Tibial artery (tissue), 4 donors: ENCODE measurements at regions not wholly inside any gene's neighbourhood (a gene's known extent, or its start where the extent isn't known, plus 50 kb on each side); places are given as distances from the start of the nearest gene placed in this dataset.
"Not testable (repeated sequence)": the region's sequence is repeated elsewhere in the genome, so short reads cannot be mapped to it uniquely, and the experiment has no call there.

Experiments used
- DNase-seq, 2 donors: peaks; one replicate each; pipeline ENCODE4 v3.0.0-alpha.2; 2019
- H3K27ac ChIP-seq, 2 donors: fragments of 200-600 bp; sonication (generic) in 1 of 2; 1 replicate in 1 of 2; 2 replicates in 1 of 2; pipeline ENCODE4 v1.5.1; 2018 to 2019; ENCODE audit warnings: mild to moderate bottlenecking in 1 of 2
- H3K27me3 ChIP-seq, 2 donors: fragments of 200-600 bp; sonication (generic) in 1 of 2; one replicate each; pipeline versions ENCODE4 v1.5.1 to v1.6.0; 2016 to 2019
- H3K36me3 ChIP-seq, 3 donors: fragments of 200-600 bp; sonication (generic) in 2 of 3; one replicate each; pipeline ENCODE4 v1.5.1; 2016 to 2019; ENCODE audit warnings: mild to moderate bottlenecking in 2 of 3
- H3K4me1 ChIP-seq, 4 donors: fragments of 200-600 bp; sonication (generic) in 2 of 4; 1 replicate in 3 of 4; 2 replicates in 1 of 4; pipeline ENCODE4 v1.5.1; 2016 to 2019
- H3K4me3 ChIP-seq, 2 donors: fragments of 200-600 bp; sonication (generic) in 1 of 2; 1 replicate in 1 of 2; 2 replicates in 1 of 2; pipeline ENCODE4 v1.5.1; 2018 to 2019; ENCODE audit warnings: mild to moderate bottlenecking in 2 of 2
- H3K9me3 ChIP-seq, 3 donors: fragments of 200-600 bp; sonication (generic) in 1 of 3; one replicate each; pipeline ENCODE4 v1.5.1; 2016 to 2019
- CTCF ChIP-seq, 2 experiments: fragments of 200-600 bp in 1 of 2; fragments of 450-650 bp in 1 of 2; IDR thresholded peaks; one replicate each; pipeline ENCODE4 v1.5.1; 2017 to 2019; ENCODE audit warnings: antibody characterized with exemption in 2 of 2, mild to moderate bottlenecking in 1 of 2, moderate library complexity in 1 of 2
- intact Hi-C: fragments of 100-400 bp; cut with DNase I; formaldehyde crosslinking; loops from one replicate; pipeline ENCODE4 v1.15.0; 2023; ENCODE audit warnings: low total_unique reads

GRCh38 chr6:8845690-8846089 is 410.3 kb upstream of the SLC35B3 start:
- H3K36me3 ChIP-seq, result no peaks in the 10 kb centered on the region
- no peak overlapping the region for H3K4me3 ChIP-seq
- H3K27me3 ChIP-seq, result no peaks in the 10 kb centered on the region
- no peaks in the 10 kb centered on the region for H3K9me3 ChIP-seq
- no peak overlapping the region for H3K27ac ChIP-seq
- H3K4me1 ChIP-seq, result no peaks in the 10 kb centered on the region
- DNase-seq, result no peak
- intact Hi-C loops, result no loop called here
- no peak for TF ChIP-seq CTCF (IDR thresholded peaks at IDR 0.05)

- H3K9me3 ChIP-seq, result no peaks in the 10 kb centered on the region
- H3K4me3 ChIP-seq, result no peak overlapping the region
- no peak for TF ChIP-seq CTCF (IDR thresholded peaks at IDR 0.05)
- H3K36me3 ChIP-seq, result no peaks in the 10 kb centered on the region
- H3K4me1 ChIP-seq, result no peaks in the 10 kb centered on the region
- DNase-seq, result no peak
- H3K27me3 ChIP-seq, result no peaks in the 10 kb centered on the region
- H3K27ac ChIP-seq, result no peak overlapping the region
- intact Hi-C loops, result no loop called here
Measured at GRCh38 chr6:8844968-8845367, 409.6 kb upstream of the SLC35B3 start.

GRCh38 chr6:8839626-8840025 is 404.3 kb upstream of the SLC35B3 start:
- no peak for DNase-seq
- Histone ChIP-seq H3K4me3 (no peak overlapping the region), H3K36me3 (no peaks in the 10 kb centered on the region), H3K27me3 (no peaks in the 10 kb centered on the region), H3K9me3 (no peaks in the 10 kb centered on the region), H3K27ac (no peak overlapping the region), H3K4me1 (no peaks in the 10 kb centered on the region)
- intact Hi-C loops, result no loop called here
- no peak for TF ChIP-seq CTCF (IDR thresholded peaks at IDR 0.05)

- H3K4me3 ChIP-seq, result no peak overlapping the region
- no peaks in the 10 kb centered on the region for H3K9me3 ChIP-seq
- H3K27ac ChIP-seq, result no peak overlapping the region
- no peak for TF ChIP-seq CTCF (IDR thresholded peaks at IDR 0.05)
- no peaks in the 10 kb centered on the region for H3K36me3 ChIP-seq
- no peaks in the 10 kb centered on the region for H3K27me3 ChIP-seq
- H3K4me1 ChIP-seq, result no peaks in the 10 kb centered on the region
- intact Hi-C loops, result no loop called here
- DNase-seq, result no peak
Measured at GRCh38 chr6:8837343-8837742, 402.0 kb upstream of the SLC35B3 start.

DNA sequence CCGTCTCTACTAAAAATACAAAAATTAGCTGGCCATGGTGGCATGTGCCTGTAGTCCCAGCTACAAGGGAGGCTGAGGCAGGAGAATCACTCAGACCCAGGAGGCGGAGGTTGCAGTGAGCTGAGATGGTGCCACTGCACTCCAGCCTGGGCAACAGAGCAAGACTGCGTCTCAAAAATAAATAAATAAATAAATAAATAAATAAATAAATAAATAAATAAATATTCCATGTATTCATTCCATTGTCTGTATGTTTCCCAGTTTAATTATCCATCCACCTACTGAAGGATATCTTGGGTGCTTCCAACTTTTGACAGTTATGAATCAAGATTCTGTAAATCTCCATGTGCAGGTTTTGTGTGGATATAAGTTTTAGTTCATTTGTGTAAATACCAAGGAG is 397.4 kb upstream of the SLC35B3 start:
- intact Hi-C loops, DNase-seq, H3K27ac ChIP-seq: not testable (repeated sequence)

GRCh38 chr6:8831366-8832152 is 396.2 kb upstream of the SLC35B3 start:
- no peak overlapping the region for H3K4me3 ChIP-seq
- no peak overlapping the region for H3K27ac ChIP-seq
- intact Hi-C loops, result no loop called here
- no peaks in the 10 kb centered on the region for H3K27me3 ChIP-seq
- H3K9me3 ChIP-seq, result no peaks in the 10 kb centered on the region
- H3K4me1 ChIP-seq, result no peaks in the 10 kb centered on the region
- no peak for TF ChIP-seq CTCF (IDR thresholded peaks at IDR 0.05)
- H3K36me3 ChIP-seq, result no peaks in the 10 kb centered on the region
- DNase-seq, result no peak

More for the DNA sequence above, 397.4 kb upstream of the SLC35B3 start:
- H3K36me3 ChIP-seq, H3K9me3 ChIP-seq, H3K4me1 ChIP-seq, H3K4me3 ChIP-seq, H3K27me3 ChIP-seq: not testable (repeated sequence)
